Mucosa of rectum (tissue), 2 donors: ENCODE measurements at regions not wholly inside any gene's neighbourhood (a gene's known extent, or its start where the extent isn't known, plus 50 kb on each side); places are given as distances from the start of the nearest gene placed in this dataset.

Experiments
- H3K27ac ChIP-seq, 2 donors: one replicate each; pipeline ENCODE4 v1.7.0; 2013; ENCODE audit warnings: inconsistent platforms in 2 of 2, low read depth in 2 of 2, low read length in 2 of 2
- H3K27me3 ChIP-seq, 2 donors: one replicate each; pipeline ENCODE4 v1.7.0; 2013; ENCODE audit warnings: low read length in 2 of 2; ENCODE audit not compliant: control insufficient read depth in 2 of 2, insufficient read depth in 2 of 2
- H3K36me3 ChIP-seq, 2 donors: one replicate each; pipeline ENCODE4 v1.7.0; 2013; ENCODE audit warnings: low read length in 2 of 2; ENCODE audit not compliant: control insufficient read depth in 2 of 2, insufficient read depth in 2 of 2
- H3K4me1 ChIP-seq, 2 donors: one replicate each; pipeline ENCODE4 v1.7.0; 2013; ENCODE audit warnings: low read length in 2 of 2, mild to moderate bottlenecking in 1 of 2; ENCODE audit not compliant: control insufficient read depth in 2 of 2, insufficient read depth in 2 of 2
- H3K4me3 ChIP-seq, 2 donors: one replicate each; pipeline ENCODE4 v1.7.0; 2013; ENCODE audit warnings: low read length in 2 of 2
- H3K9ac ChIP-seq, 2 donors: one replicate each; pipeline ENCODE4 v1.7.0; 2013; ENCODE audit warnings: low read length in 2 of 2, low read depth in 1 of 2, mild to moderate bottlenecking in 1 of 2
- H3K9me3 ChIP-seq, 2 donors: one replicate each; pipeline ENCODE4 v1.7.0; 2013; ENCODE audit warnings: low read length in 2 of 2; ENCODE audit not compliant: control insufficient read depth in 2 of 2
- donor health status: healthy.
- donor health status: Normal muscosa, but diverticular disease.

DNA sequence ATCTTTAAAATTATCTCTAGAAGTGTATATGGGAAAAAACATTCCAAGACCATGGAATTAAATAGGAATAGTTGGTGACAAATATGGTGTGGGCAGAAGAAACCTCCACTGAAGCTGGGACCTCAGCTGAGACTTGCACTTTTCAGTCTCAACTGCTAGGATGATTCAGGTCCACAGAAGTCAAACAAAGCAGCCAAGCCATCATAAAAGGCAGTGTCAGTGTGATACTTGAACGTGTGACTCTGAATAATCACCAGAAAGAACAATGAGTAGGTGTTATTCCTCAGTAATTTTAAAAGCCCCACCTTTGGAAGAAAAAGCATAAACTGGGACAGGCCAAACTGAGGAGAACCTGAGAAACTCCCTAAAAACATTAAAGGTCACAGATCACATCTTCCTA lies 90.7 kb downstream of the ZNF281 start:
- H3K36me3 ChIP-seq = no peaks in the 10 kb centered on the region
- peaks cover 0 to 2% of the 10 kb centered on the region in 2 donors for H3K27me3 ChIP-seq
- no peaks in the 10 kb centered on the region for H3K4me1 ChIP-seq
- no peak overlapping the region for H3K4me3 ChIP-seq
- no peak overlapping the region for H3K9ac ChIP-seq
- H3K27ac ChIP-seq = no peak overlapping the region
- H3K9me3 ChIP-seq = no peaks in the 10 kb centered on the region

DNA sequence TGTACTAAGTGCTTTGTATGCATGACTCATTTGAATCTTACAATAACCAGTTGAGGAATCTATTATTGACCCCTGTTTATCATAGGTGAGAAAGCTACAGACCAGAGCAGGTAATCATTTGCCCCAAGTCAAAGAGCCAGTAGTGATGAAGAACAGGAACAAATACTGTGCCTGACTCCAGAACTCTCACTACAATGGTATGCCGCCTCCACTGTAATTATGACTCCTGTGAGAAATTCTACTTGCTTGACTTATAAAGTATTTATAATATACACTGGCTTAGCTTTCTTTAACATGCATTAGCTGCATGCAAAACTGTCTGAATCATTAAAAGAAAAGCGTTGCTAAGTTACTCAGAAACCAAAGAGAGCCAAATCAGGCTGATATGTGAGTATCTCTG lies 92.6 kb downstream of the ZNF281 start:
- no peaks in the 10 kb centered on the region for H3K9me3 ChIP-seq
- peaks cover 0 to 5% of the 10 kb centered on the region in 2 donors for H3K27me3 ChIP-seq
- no peaks in the 10 kb centered on the region for H3K4me1 ChIP-seq
- H3K4me3 ChIP-seq = no peak overlapping the region
- no peaks in the 10 kb centered on the region for H3K36me3 ChIP-seq
- H3K27ac ChIP-seq = no peak overlapping the region
- no peak overlapping the region for H3K9ac ChIP-seq

DNA sequence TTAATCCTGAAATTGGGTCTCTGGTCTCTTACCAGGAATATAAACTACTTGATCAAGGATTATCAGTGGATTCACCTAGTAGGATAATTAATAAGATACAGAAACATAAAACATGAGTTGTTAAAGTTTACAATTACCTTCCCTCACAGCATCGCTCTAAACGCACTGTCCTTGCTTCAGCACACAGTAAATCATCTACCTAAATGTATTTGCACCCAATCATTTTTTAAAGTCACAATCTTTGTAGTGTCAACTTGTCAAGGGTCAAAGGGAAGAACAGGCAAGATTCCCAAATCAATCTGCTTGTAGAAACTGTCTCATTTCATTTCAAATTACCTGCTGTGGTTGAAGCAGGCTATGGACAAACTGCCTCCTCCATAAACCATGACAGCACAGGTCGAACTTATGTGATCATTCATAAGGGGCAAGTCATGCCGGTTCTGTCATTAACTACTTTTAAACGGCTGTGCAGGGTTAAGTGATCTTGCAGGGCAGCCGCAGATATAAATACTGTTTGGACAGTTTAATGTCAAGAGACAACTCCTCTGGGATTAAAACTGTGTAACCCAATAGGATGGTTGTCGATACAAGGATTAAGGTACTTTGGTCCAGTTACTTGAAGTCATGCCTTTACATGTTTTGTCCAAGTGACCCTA lies 93.6 kb downstream of the ZNF281 start:
- Histone ChIP-seq H3K27me3 (peaks cover 0 to 5% of the 10 kb centered on the region in 2 donors), H3K27ac (no peak overlapping the region), H3K4me1 (no peaks in the 10 kb centered on the region), H3K9me3 (no peaks in the 10 kb centered on the region), H3K36me3 (no peaks in the 10 kb centered on the region), H3K4me3 (no peak overlapping the region), H3K9ac (no peak overlapping the region)

DNA sequence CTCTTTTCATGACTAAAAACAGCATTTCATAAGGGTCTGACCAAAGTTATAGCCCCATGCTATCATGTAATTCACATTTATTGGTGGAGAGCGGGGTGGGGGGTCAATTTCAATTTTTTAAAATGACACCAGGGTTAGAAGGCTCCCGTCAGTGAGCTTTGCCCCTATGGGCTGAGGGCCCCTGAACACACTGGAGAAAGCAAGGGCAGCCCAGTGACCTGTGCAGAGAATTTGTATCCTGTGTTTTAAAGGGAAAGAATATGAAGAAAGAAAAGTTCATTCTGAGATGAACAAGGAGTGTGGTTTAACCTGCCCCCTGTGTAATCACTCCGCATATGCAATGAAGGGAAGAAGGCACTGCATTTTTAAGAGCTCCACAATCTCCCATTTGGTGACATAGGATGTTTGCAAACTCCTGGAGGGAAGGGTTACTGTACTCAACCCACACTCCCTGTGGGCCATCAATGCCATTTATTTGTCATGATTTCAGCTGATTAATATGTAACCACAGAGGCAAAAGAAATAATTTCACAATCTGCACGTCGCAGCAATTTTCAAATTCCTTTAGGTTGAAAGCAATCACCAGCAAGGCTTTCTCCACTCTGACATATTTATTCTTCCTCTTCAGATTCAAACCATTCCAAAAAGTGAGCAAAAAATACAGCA lies 95.6 kb downstream of the ZNF281 start:
- Histone ChIP-seq H3K4me3 (no peak overlapping the region), H3K36me3 (no peaks in the 10 kb centered on the region), H3K27me3 (peaks cover 0 to 5% of the 10 kb centered on the region in 2 donors), H3K9me3 (no peaks in the 10 kb centered on the region), H3K9ac (no peak overlapping the region), H3K4me1 (no peaks in the 10 kb centered on the region), H3K27ac (no peak overlapping the region)

DNA sequence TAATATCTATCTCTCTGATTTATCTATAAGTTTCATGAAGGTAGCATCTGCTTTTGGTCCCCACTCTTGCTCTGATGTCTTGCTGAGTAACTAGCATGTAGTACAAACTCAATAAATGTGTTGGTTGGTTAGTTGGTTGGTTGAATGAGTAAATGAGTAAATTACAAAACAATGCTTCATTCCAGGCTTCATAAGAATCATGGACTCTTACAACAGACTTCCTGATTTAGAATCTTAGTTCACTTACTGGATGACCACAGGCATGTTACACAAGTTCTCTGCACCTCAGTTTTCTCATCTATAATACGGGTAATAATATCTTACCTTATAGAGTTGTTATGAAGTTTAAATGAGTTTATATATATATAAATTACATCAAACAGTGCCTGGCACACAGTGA lies 98.6 kb downstream of the ZNF281 start:
- Histone ChIP-seq H3K4me1 (no peaks in the 10 kb centered on the region), H3K9me3 (no peaks in the 10 kb centered on the region), H3K27me3 (peaks cover 0 to 3% of the 10 kb centered on the region in 2 donors), H3K27ac (no peak overlapping the region), H3K4me3 (no peak overlapping the region), H3K9ac (no peak overlapping the region), H3K36me3 (no peaks in the 10 kb centered on the region)

DNA sequence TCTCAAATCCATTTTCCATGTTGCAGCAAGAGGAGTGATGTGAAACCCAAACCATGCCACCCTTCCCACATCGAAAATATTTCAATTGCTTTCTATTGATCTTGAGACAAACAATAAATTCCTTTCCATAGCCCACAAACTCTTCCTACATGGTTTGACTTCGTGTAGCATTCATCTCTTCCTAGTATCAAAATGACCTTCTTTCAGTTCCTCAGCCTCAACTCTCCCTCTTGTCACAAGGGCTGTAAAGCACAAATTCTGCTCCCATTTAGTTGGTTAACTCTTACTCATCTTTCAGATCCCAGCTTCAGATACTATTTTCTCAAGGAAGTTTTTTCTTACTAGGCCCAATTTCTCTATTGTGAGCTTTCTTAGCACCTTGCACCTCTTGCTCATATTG lies 99.0 kb downstream of the ZNF281 start:
- H3K27ac ChIP-seq = no peak overlapping the region
- no peak overlapping the region for H3K4me3 ChIP-seq
- H3K9me3 ChIP-seq = no peaks in the 10 kb centered on the region
- no peaks in the 10 kb centered on the region for H3K4me1 ChIP-seq
- no peak overlapping the region for H3K9ac ChIP-seq
- peaks cover 0 to 2% of the 10 kb centered on the region in 2 donors for H3K27me3 ChIP-seq
- H3K36me3 ChIP-seq = no peaks in the 10 kb centered on the region

DNA sequence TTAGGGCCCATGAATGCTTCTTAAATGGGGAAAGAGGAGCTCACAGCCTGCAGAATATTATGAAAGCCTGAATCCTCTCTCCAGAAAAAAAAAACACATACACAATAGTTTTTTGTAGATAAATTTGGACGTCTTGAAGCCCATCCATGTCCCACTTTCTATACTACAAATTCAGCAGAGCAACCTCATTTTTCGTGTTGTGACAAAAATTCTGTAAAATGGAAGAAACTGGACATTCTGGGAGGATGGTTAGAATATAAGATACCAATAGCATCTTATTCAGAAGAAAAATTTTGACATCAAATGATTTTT lies 102.1 kb downstream of the ZNF281 start:
- Histone ChIP-seq H3K4me3 (no peak overlapping the region), H3K36me3 (no peaks in the 10 kb centered on the region), H3K27ac (no peak overlapping the region), H3K9ac (no peak overlapping the region), H3K9me3 (no peaks in the 10 kb centered on the region), H3K4me1 (peaks cover 0 to 2% of the 10 kb centered on the region in 2 donors), H3K27me3 (no peaks in the 10 kb centered on the region)

DNA sequence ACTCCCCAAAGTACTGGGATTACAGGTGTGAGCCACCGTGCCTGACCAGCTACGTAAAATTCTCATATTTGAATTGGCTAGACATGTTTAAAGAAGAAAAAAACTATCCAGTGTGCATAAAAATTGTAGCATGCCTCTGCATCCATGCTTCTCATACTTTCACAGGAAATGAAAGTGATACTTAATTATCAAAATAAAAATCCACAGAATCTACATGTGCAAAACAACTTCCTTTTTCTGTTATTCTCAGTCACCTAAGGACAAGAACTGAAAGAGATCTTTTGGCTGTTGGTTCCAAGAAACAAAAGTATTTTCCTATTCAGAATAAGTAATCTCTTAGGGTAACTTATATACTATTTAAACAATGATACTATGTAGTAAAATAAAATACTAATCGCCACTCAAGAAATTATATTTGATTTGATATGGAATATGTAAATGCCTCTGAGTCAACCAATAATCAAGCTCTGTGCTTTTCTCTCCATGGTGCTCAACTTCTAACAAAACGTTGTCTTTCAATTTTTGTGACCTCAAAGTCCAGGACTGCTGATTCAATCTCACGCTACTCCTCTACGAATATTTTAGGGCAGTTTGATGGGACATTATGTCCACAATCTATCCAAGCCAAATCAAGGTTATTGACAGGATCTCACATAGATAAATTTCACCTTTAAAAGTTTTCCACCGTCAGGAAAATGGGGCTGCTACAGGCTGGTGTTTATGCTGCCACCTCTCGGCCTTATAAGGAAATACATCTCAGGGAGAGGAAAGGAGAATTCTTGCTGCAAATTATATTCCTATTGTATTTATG lies 102.7 kb downstream of the ZNF281 start:
- no peak overlapping the region for H3K27ac ChIP-seq

DNA sequence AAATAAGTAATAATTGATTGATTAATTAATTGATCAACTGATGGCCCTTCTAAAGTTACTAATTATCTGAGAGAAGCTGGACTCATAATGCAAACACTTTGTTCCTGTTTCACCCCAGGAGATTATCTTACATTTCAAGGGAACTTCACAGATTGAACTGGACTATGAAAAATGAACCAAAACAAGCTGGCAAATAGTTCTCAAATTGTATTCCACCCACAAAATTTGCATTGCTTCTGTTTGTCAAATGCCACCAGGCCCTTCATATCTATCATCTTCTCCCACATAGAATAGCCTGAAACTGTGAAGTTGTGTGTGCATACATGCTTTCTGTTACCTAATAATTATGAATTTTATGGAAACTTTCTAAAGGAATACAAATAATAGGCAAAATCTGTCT lies 104.0 kb downstream of the ZNF281 start:
- no peaks in the 10 kb centered on the region for H3K9me3 ChIP-seq
- H3K27me3 ChIP-seq = no peaks in the 10 kb centered on the region
- H3K9ac ChIP-seq = no peak overlapping the region
- no peaks in the 10 kb centered on the region for H3K36me3 ChIP-seq
- no peak overlapping the region for H3K27ac ChIP-seq
- H3K4me3 ChIP-seq = no peak overlapping the region
- peaks cover 0 to 7% of the 10 kb centered on the region in 2 donors for H3K4me1 ChIP-seq

More for the DNA sequence above, 102.7 kb downstream of the ZNF281 start:
- H3K4me3 ChIP-seq = peak overlapping the region in 1 of 2 donors; percentile 41
- peaks cover 0 to 7% of the 10 kb centered on the region in 2 donors for H3K4me1 ChIP-seq
- no peak overlapping the region for H3K9ac ChIP-seq
- H3K9me3 ChIP-seq = no peaks in the 10 kb centered on the region
- H3K27me3 ChIP-seq = no peaks in the 10 kb centered on the region
- no peaks in the 10 kb centered on the region for H3K36me3 ChIP-seq

DNA sequence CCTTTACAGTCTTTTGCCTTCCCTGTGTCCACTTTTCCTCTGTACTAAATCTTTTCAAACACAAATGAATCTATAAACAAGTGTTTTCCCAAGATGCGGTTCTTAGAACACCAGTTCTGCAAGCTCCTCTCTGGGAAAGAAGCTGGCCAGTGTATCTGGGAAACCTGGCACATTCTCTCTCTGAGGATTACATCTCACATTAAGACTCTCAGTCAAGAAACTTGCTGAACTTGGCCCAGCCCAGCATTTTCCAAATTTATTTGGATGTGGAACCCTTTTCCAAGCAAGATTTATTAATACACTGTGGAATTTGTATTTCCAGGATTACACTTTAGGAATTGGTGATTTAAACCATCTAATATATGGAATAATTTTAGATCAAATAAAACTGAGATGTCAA lies 105.7 kb downstream of the ZNF281 start:
- Histone ChIP-seq H3K4me1 (peaks cover 0 to 7% of the 10 kb centered on the region in 2 donors), H3K9me3 (no peaks in the 10 kb centered on the region), H3K36me3 (no peaks in the 10 kb centered on the region), H3K27me3 (no peaks in the 10 kb centered on the region), H3K4me3 (no peak overlapping the region), H3K27ac (no peak overlapping the region), H3K9ac (no peak overlapping the region)
